Stimulated activated memory B cell treated with anti-CD40 and anti-IgM and Interleukin-4, amounts not matched to agents 10 μg/mL and 1 μg/mL and 100 μg/mL, for 72 hours (primary cell): ENCODE measurements at regions not wholly inside any gene's neighbourhood (a gene's known extent, or its start where the extent isn't known, plus 50 kb on each side); places are given as distances from the start of the nearest gene placed in this dataset.

Experiments used
- ATAC-seq: fragments of 150-1000 bp; cut with Tn5 transposase; 2 replicates; pipeline ENCODE4 v1.10.0; 2021
- H3K27ac Mint-ChIP-seq: one replicate; pipeline ENCODE4 v1.8.0; 2022; ENCODE audit warnings: mild to moderate bottlenecking, mixed read lengths
- H3K27me3 Mint-ChIP-seq: one replicate; pipeline ENCODE4 v1.8.0; 2022; ENCODE audit warnings: mixed read lengths
- H3K36me3 Mint-ChIP-seq: one replicate; pipeline ENCODE4 v1.8.0; 2022; ENCODE audit warnings: mixed read lengths
- H3K4me1 Mint-ChIP-seq: one replicate; pipeline ENCODE4 v1.8.0; 2022; ENCODE audit warnings: mixed read lengths
- H3K4me3 Mint-ChIP-seq: one replicate; pipeline ENCODE4 v1.8.0; 2022; ENCODE audit warnings: mild to moderate bottlenecking, moderate library complexity, mixed read lengths
- H3K9me3 Mint-ChIP-seq: one replicate; pipeline ENCODE4 v1.8.0; 2022; ENCODE audit warnings: mixed read lengths

DNA sequence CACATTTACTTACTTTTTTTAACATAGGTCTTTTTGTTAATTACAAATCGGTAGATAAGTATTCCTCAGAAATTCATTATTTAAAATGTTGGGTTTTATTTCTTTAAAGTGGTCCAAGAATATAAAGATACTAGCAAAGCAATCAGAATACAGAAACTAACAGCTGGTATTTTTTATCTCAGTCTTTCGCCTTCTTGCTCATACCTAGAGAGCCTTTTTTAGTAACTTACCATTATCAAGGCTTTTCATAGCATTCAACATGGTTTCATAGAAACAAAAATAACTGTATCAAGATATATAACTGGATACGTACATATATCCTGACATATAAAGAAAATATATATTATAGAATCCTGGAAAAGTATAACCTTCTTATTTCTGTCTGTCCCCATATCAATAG lies 227.8 kb upstream of the MIR17HG start:
- Mint-ChIP-seq H3K9me3 (no peaks in the 10 kb centered on the region), H3K36me3 (no peaks in the 10 kb centered on the region), H3K27me3 (no peaks in the 10 kb centered on the region), H3K4me1 (no peaks in the 10 kb centered on the region), H3K27ac (no peak overlapping the region), H3K4me3 (no peak overlapping the region)
- ATAC-seq: no peak

DNA sequence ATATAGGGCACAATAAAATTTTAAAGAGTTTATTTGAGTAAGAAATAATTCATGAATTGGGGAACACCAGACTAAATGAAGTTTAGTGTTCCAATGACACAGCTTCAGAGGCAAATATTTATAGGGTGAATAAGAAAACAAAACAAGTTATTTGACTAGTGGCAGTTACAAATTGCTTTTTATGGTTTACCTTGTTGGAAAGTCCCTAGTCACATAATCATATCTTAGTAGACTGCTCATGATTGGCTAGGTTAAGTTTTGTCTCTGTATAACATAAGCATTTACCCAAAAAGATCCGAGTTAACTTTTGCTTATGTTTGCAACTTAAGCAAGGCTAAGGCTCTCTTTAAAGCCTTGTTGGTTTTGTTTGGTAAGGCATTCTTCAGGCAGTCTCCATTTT lies 224.7 kb upstream of the MIR17HG start:
- Mint-ChIP-seq H3K27ac (no peak overlapping the region), H3K27me3 (no peaks in the 10 kb centered on the region), H3K4me1 (no peaks in the 10 kb centered on the region), H3K9me3 (no peaks in the 10 kb centered on the region), H3K36me3 (no peaks in the 10 kb centered on the region), H3K4me3 (no peak overlapping the region)
- ATAC-seq: no peak

DNA sequence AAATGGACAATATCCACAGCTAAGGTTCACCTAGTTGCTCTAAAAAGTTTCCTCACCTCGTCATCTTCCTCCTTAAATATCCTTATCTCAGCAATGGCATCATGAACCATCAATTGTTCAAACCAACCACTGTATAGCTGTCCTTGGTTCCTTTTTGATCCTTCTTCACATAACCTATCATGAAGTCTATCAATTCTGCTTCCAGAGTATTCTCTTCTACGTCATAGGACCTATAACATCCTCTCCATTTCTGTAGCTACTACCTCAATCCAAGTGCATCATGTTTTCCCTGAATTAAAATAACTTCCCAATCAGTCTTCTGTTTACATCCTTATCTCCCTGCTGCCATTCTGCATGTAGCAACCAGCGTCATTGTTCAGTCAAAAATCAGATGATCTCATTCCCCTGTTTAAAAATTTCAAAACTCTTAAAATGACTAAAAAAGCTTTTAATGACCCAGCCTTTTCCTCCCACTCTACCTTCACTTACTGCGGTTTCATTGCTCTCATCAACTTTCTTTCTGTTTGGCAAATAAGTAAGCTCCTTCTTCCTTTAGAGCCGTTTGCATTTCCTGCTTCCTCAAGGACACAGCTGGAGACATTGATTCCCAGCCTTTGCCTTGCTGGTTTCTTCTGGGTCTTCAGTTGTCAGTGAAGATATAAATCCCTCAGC lies 223.9 kb upstream of the MIR17HG start:
- ATAC-seq: peak; percentile 39

DNA sequence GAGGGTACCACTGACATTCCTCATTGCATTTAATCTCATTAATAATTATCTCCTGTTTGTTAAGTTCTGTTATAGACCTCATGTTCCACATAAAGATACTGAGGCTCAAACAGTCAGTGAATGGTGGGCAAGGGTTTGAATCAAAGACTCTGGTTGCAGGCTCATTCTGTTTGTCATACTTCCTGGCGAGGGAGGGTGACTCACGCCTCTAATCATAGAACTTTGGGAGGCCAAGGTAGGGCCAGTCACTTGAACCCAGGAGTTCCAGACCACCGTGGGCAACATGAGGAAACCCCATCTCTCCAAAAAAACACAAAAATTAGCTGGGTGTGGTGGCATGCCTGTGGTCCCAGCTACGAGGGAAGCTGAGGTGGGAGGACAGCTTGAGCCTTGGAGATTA lies 220.7 kb upstream of the MIR17HG start:
- no peak for ATAC-seq
- Mint-ChIP-seq H3K27ac (no peak overlapping the region), H3K9me3 (no peaks in the 10 kb centered on the region), H3K36me3 (no peaks in the 10 kb centered on the region), H3K4me1 (no peaks in the 10 kb centered on the region), H3K4me3 (no peak overlapping the region), H3K27me3 (no peaks in the 10 kb centered on the region)

More for the DNA sequence above, 223.9 kb upstream of the MIR17HG start:
- no peaks in the 10 kb centered on the region for H3K9me3 Mint-ChIP-seq
- no peaks in the 10 kb centered on the region for H3K36me3 Mint-ChIP-seq
- H3K27ac Mint-ChIP-seq: no peak overlapping the region
- no peaks in the 10 kb centered on the region for H3K27me3 Mint-ChIP-seq
- H3K4me1 Mint-ChIP-seq: no peaks in the 10 kb centered on the region
- H3K4me3 Mint-ChIP-seq: no peak overlapping the region

DNA sequence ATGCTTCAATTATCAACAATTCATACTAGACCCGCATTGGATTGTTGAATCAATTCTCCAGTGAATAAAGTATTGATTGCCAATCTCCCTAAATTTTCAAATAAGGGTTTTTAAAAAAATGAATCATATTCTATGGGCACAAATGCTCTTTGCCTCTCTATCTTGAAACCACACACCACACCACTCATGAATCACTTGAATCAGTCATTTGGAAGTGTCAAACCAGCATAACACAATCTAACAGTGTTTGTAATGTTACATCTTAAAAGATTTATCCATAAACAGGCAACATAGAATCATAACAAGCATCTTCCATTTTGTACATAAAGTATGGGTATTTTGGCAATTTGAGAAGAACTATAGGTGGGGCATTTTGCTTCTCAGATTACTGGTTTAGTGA lies 219.5 kb upstream of the MIR17HG start:
- H3K4me3 Mint-ChIP-seq: no peak overlapping the region
- no peaks in the 10 kb centered on the region for H3K4me1 Mint-ChIP-seq
- ATAC-seq: no peak

DNA sequence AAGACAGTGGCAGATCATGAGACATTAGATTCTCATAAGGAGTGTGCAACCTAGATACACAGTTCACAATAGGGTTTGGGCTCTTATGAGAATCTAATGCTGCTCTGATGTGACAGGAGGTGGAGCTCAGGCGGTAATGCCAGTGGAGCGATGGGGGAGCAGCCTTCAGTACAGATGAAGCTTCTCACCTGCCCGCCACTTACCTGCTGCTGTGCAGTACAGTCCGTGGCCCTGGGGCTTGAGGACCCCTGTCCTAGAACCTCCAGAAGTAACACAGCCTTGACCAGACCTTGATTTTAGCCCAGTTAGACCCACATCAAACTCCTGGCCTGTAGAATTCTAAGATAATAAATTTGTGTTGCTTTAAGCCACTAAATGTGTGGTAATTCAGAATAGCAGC lies 215.1 kb upstream of the MIR17HG start:
- no peak overlapping the region for H3K4me3 Mint-ChIP-seq
- no peaks in the 10 kb centered on the region for H3K36me3 Mint-ChIP-seq
- no peaks in the 10 kb centered on the region for H3K27me3 Mint-ChIP-seq
- H3K27ac Mint-ChIP-seq: no peak overlapping the region
- ATAC-seq: no peak
- no peaks in the 10 kb centered on the region for H3K9me3 Mint-ChIP-seq
- no peaks in the 10 kb centered on the region for H3K4me1 Mint-ChIP-seq

More for the DNA sequence above, 219.5 kb upstream of the MIR17HG start:
- Mint-ChIP-seq H3K9me3 (no peaks in the 10 kb centered on the region), H3K27ac (no peak overlapping the region), H3K36me3 (no peaks in the 10 kb centered on the region), H3K27me3 (no peaks in the 10 kb centered on the region)

DNA sequence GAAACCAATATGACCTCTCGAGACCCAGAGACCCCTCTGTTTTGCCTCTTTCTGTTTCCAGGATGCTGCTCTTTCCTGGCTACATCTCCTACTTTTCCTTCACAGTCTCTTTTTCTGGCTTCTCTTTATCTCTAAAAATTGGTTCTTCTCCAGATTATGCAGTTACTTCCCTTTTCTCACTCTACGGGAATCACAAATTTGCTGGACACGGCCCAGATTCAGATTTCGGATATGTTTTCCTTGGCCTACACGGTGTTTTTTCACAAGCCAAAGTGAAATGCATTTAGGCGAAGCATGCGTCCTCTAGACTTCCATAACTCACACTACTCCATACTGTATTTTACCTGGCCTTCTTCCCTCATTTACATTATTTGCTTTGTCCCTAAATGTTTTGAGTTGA lies 214.7 kb upstream of the MIR17HG start:
- Mint-ChIP-seq H3K4me3 (no peak overlapping the region), H3K27me3 (no peaks in the 10 kb centered on the region), H3K9me3 (no peaks in the 10 kb centered on the region), H3K36me3 (no peaks in the 10 kb centered on the region), H3K4me1 (no peaks in the 10 kb centered on the region), H3K27ac (no peak overlapping the region)
- no peak for ATAC-seq

DNA sequence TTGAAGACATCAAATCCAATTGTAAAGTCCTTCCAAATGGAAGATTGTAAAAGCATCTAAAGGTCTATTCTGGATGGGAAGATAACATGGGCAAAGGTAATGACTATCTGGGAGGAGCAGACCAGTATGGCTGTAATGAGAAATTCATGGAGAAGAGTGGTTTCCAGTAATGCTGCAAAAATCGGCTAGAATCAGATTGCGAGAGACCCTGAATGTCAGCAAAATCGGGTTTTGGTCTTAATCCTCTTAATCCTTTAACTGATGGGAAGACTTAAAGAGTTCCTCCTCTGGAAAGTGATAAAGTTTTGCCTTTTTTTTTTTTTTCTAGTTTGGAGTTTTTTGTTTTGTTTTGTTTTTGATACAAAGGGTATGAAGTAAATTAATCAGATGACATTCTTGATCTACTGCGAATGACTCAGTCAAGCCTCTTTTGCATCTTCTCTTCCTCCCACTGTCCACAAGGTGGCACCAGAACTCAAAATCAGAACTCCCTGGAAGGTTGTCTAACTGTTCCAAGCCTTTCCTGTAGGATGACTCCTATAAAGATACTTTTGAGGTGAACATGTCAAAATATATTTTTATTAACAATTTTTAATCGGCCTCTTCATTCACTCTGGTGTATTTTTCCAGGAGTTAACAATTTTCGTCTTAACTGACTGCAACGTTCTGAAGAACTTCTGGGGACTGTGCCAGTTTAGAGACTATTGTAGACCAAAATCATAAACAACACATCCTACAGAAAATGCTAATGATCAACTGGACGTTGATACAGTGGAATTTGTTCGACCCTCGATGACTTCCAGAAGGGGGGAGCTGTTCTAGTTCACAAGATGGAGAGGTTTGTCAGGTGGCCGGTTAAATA lies 213.3 kb upstream of the MIR17HG start:
- ATAC-seq: peak; percentile 59
- H3K4me3 Mint-ChIP-seq: no peak overlapping the region

DNA sequence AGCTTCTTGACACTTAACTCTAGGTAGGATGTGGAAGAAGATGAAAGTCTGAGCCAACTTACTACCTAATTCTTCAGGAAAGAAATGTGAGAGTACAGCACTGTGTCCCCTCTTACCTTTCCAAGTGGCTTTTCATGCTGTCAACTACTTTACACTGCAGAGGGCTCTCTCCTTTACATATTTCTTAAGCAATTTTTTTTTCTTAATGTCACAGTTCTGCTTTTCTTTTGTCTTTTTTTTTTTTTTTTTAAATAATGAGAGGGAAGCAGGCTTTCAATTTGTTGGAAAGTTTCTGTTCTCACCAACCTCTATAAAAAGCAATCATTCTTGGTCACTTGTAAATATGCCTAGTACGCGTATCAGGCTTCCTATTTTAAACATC lies 212.7 kb upstream of the MIR17HG start:
- H3K4me3 Mint-ChIP-seq: no peak overlapping the region

More for the DNA sequence above, 213.3 kb upstream of the MIR17HG start:
- H3K36me3 Mint-ChIP-seq: no peaks in the 10 kb centered on the region
- H3K9me3 Mint-ChIP-seq: no peaks in the 10 kb centered on the region
- no peak overlapping the region for H3K27ac Mint-ChIP-seq
- no peaks in the 10 kb centered on the region for H3K27me3 Mint-ChIP-seq
- no peaks in the 10 kb centered on the region for H3K4me1 Mint-ChIP-seq

DNA sequence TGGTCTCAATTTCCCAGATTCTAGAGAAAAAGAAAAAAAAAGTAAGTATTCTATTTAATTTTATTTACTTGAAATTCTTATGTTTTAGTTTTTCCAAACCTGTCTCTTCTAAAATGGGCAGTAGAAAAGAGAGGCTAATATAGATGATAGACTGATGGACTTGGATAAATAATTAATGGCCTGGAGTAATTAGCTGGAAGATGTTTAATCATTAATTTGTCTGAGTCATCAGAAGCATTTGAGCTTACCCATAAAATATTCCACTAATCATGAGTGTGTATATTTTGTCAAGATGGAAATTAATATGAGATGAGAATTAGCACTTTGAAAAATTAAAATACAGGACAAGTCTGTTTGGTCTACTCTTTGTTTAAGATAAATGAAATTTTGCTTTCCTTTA lies 212.1 kb upstream of the MIR17HG start:
- Mint-ChIP-seq H3K27ac (no peak overlapping the region), H3K4me1 (no peaks in the 10 kb centered on the region), H3K9me3 (no peaks in the 10 kb centered on the region), H3K27me3 (no peaks in the 10 kb centered on the region), H3K4me3 (no peak overlapping the region), H3K36me3 (no peaks in the 10 kb centered on the region)
- no peak for ATAC-seq

More for the DNA sequence above, 212.7 kb upstream of the MIR17HG start:
- Mint-ChIP-seq H3K36me3 (no peaks in the 10 kb centered on the region), H3K4me1 (no peaks in the 10 kb centered on the region), H3K27me3 (no peaks in the 10 kb centered on the region), H3K9me3 (no peaks in the 10 kb centered on the region), H3K27ac (no peak overlapping the region)
- ATAC-seq: no peak

DNA sequence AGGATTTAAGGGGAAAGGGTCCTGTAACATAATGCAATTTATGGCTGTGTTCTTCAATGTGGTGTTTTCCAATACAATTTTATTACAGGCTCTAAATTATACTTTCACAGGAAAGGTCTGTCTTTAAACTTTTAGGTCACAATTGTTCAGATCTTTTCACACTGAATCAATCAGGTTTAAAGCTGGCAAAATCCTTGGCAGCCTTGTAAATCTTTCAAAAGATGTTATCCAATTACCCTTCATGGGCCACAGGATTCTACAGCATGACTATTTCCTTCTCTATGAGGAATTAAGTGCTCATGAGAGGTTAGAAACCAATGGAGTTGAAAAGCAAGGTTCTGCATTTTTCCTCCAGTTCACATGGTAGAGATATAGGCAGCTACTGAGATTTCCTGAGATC lies 211.5 kb upstream of the MIR17HG start:
- no peaks in the 10 kb centered on the region for H3K9me3 Mint-ChIP-seq
- no peaks in the 10 kb centered on the region for H3K27me3 Mint-ChIP-seq
- no peaks in the 10 kb centered on the region for H3K4me1 Mint-ChIP-seq
- H3K4me3 Mint-ChIP-seq: no peak overlapping the region
- H3K36me3 Mint-ChIP-seq: no peaks in the 10 kb centered on the region
- H3K27ac Mint-ChIP-seq: no peak overlapping the region
- ATAC-seq: no peak

DNA sequence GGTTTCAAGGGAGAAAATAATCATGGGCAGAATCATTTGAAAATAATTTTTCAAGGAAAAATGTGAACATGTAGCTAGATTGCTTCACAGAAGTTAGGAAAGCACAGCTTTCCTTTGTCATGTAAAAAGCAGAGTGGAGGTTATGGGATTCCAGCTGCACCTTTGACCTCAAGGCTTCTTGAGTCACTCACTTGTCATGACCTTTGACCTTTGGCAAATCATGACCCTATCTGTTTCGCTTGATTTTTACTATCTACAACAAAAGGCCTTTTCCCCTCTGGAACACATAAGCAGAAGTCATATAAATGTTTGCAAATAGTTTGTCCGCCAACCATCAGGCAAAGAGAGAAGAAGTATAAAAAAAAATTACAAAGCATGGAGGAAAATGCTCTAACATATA lies 210.7 kb upstream of the MIR17HG start:
- no peaks in the 10 kb centered on the region for H3K4me1 Mint-ChIP-seq
- H3K27ac Mint-ChIP-seq: no peak overlapping the region
- peaks cover 2% of the 10 kb centered on the region for H3K27me3 Mint-ChIP-seq
- H3K9me3 Mint-ChIP-seq: no peaks in the 10 kb centered on the region
- H3K4me3 Mint-ChIP-seq: no peak overlapping the region
- H3K36me3 Mint-ChIP-seq: no peaks in the 10 kb centered on the region
- ATAC-seq: no peak

DNA sequence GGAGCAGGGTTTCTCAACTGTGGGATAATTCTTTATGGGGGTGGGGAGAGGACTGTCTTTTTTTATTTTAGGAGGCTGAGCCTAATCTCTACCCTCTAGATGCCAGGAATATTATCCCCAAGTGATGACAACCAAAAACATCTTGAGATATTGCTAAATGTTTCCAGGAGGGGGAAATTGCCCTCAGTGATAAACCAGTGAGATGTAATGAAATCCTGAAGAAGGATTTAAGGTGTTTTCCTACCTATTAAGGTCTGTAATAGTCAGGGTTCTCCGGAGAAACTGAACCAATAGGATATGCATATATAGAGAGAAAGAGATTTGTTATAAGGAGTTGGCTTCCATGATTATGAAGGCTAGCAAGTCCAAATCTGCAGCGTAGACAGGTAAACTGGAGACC lies 208.3 kb upstream of the MIR17HG start:
- no peak overlapping the region for H3K27ac Mint-ChIP-seq
- no peaks in the 10 kb centered on the region for H3K4me1 Mint-ChIP-seq
- no peaks in the 10 kb centered on the region for H3K9me3 Mint-ChIP-seq
- H3K4me3 Mint-ChIP-seq: no peak overlapping the region
- H3K36me3 Mint-ChIP-seq: no peaks in the 10 kb centered on the region
- peaks cover 13% of the 10 kb centered on the region for H3K27me3 Mint-ChIP-seq
- ATAC-seq: no peak

DNA sequence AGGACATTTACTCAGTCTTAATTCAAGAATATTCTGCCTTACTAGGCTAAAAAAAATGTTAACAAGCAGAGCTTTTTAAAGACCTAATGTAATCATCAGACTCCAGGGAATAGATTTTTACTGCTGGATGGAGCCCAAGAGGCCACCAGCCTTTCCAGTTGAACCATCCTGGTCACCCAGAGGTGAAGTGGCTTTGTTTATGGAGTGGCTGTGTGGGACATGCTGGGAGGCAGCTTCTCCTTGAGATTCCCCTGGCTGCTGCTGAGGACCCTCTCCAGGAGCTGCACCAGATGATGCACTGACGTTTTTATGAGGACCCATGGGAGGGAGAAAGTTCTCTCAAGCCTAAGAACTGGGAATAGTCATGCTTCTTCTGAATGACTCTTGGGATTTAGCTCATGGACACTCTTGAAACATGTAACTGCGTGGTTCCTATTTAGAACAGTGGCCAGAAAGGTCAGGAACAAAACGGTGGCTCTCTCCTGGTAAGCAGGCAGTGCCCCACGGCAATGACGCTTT lies 205.9 kb upstream of the MIR17HG start:
- H3K27me3 Mint-ChIP-seq: peaks cover 13% of the 10 kb centered on the region
- H3K4me1 Mint-ChIP-seq: no peaks in the 10 kb centered on the region
- no peaks in the 10 kb centered on the region for H3K36me3 Mint-ChIP-seq
- no peak overlapping the region for H3K4me3 Mint-ChIP-seq
- H3K9me3 Mint-ChIP-seq: no peaks in the 10 kb centered on the region
- H3K27ac Mint-ChIP-seq: no peak overlapping the region
- ATAC-seq: no peak

DNA sequence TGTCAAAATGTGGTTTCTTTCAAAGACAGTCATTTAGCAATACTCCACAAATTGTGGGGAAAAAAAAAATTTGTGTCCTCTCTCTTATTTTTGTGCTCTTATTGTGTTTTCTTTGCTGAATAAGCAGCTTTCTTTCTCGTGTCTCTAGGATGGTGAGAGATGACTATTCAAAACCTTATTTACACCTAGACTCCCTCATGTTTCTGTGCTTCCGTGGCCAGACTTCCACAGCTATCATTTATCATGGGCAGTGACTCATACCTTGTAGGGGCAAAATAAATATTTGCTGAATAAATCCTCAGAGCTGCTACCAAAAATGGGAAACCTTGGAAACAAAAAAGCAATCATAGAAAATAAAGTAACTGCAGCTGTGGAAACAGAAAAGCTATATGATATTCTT lies 204.9 kb upstream of the MIR17HG start:
- Mint-ChIP-seq H3K27ac (no peak overlapping the region), H3K4me3 (no peak overlapping the region), H3K36me3 (no peaks in the 10 kb centered on the region), H3K27me3 (peaks cover 13% of the 10 kb centered on the region), H3K9me3 (no peaks in the 10 kb centered on the region), H3K4me1 (no peaks in the 10 kb centered on the region)
- ATAC-seq: no peak

DNA sequence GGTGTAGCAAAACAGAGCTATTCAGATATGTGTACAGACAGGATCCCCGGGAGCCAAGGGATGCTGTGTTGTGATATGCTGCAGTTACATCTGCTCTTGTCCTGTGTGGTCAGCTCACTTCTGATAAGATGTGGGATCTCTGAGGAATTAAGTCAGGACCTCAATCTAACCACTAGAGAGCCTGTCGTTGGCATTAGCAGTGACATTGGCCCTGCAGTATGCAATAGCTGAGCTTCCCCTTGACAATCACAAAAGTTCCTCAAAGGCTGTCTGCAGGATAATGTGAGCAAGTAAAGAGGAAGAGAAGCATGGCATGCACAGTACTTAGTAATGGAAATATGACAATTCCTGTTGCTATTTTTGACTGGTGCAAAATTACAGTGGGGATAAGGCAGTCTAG lies 203.4 kb upstream of the MIR17HG start:
- peak; percentile 24 for ATAC-seq
- Mint-ChIP-seq H3K9me3 (no peaks in the 10 kb centered on the region), H3K4me3 (no peak overlapping the region), H3K36me3 (no peaks in the 10 kb centered on the region), H3K27me3 (peaks cover 13% of the 10 kb centered on the region), H3K4me1 (no peaks in the 10 kb centered on the region), H3K27ac (no peak overlapping the region)
